H1 (cell line): ENCODE measurements at regions not wholly inside any gene's neighbourhood (a gene's known extent, or its start where the extent isn't known, plus 50 kb on each side); places are given as distances from the start of the nearest gene placed in this dataset.

ENCODE experiments used
- CTCF ChIA-PET: fragments of 300-600 bp; sonication (Branson Sonifier 250); formaldehyde crosslinking; loops from one replicate; lab custom pipeline; 2021; ENCODE audit not compliant: partially characterized antibody; lab: Charles Lee
- POLR2A ChIA-PET: fragments of 300-600 bp; sonication (Branson Sonifier 250); formaldehyde crosslinking; loops from one replicate; lab custom pipeline; 2021; ENCODE audit warnings: inconsistent platforms; ENCODE audit not compliant: partially characterized antibody; lab: Charles Lee
- DNase-seq, 2 experiments: peaks; one replicate each; pipeline versions ENCODE4 v3.0.0 to v3.0.0-alpha.2; 2010 to 2022; ENCODE audit warnings: low spot score in 2 of 2, low read depth in 1 of 2, mixed read lengths in 1 of 2
- FAIRE-seq: peaks from 2 replicates; lab custom pipeline; 2011; peaks lifted over from hg19 to GRCh38; lab: Jason Lieb, UNC
- H2AFZ ChIP-seq: 2 replicates; pipeline ENCODE4 v1.8.1; 2012; ENCODE audit warnings: low read length, inconsistent platforms
- H2AK5ac ChIP-seq: 2 replicates; pipeline ENCODE4 v1.6.1; 2013; ENCODE audit warnings: low read depth, low read length
- H2BK120ac ChIP-seq: replicated peaks from 2 replicates; pipeline ENCODE3; 2013; ENCODE audit warnings: low read depth, low read length, inconsistent platforms
- H2BK12ac ChIP-seq: 2 replicates; pipeline ENCODE4 v1.6.1; 2013; ENCODE audit warnings: low read depth, low read length
- H2BK15ac ChIP-seq: 2 replicates; pipeline ENCODE4 v1.6.1; 2013; ENCODE audit warnings: low read length
- H2BK20ac ChIP-seq: 2 replicates; pipeline ENCODE4 v1.6.1; 2013; ENCODE audit warnings: low read length
- H2BK5ac ChIP-seq: 2 replicates; pipeline ENCODE4 v1.6.1; 2013; ENCODE audit warnings: low read depth, low read length
- H3K14ac ChIP-seq: 2 replicates; pipeline ENCODE4 v1.6.1; 2013; ENCODE audit warnings: inconsistent platforms; ENCODE audit not compliant: insufficient read length
- H3K18ac ChIP-seq: 2 replicates; pipeline ENCODE4 v1.6.1; 2013; ENCODE audit warnings: low read length; ENCODE audit errors: extremely low read depth
- H3K23ac ChIP-seq: 2 replicates; pipeline ENCODE4 v1.6.1; 2013; ENCODE audit warnings: inconsistent platforms; ENCODE audit not compliant: insufficient read length
- H3K23me2 ChIP-seq: 2 replicates; pipeline ENCODE4 v1.6.1; 2013; ENCODE audit warnings: low read depth, low read length
- H3K27ac ChIP-seq: 2 replicates; pipeline ENCODE4 v1.6.1; 2011; ENCODE audit warnings: low read depth, low read length, inconsistent platforms
- H3K27me3 ChIP-seq, 4 experiments: replicated peaks in 1 of 4; 1 replicate in 1 of 4; 2 replicates in 3 of 4; pipeline versions ENCODE4 v1.6.1 to v1.8.1; 2011 to 2013; ENCODE audit warnings: low read length in 3 of 4, mild to moderate bottlenecking in 3 of 4, inconsistent platforms in 2 of 4, mixed read lengths in 2 of 4, moderate library complexity in 1 of 4; ENCODE audit not compliant: control insufficient read depth in 3 of 4, insufficient read depth in 3 of 4; ENCODE audit errors: extremely low read depth in 1 of 4
- H3K36me3 ChIP-seq, 4 experiments: 2 replicates each; pipeline versions ENCODE4 v1.6.1 to v1.8.1; 2011 to 2013; ENCODE audit warnings: mild to moderate bottlenecking in 4 of 4, low read length in 3 of 4, moderate library complexity in 2 of 4, control low read depth in 1 of 4, inconsistent platforms in 1 of 4; ENCODE audit not compliant: insufficient read depth in 4 of 4, control insufficient read depth in 2 of 4
- H3K4ac ChIP-seq: replicated peaks from 2 replicates; pipeline ENCODE3; 2013; ENCODE audit warnings: low read length, low read depth, mixed read lengths, inconsistent platforms; ENCODE audit not compliant: insufficient read length
- H3K4me1 ChIP-seq, 4 experiments: replicated peaks in 1 of 4; 1 replicate in 1 of 4; 2 replicates in 3 of 4; pipeline versions ENCODE4 v1.6.1 to v1.8.1; 2011 to 2013; ENCODE audit warnings: low read length in 3 of 4, inconsistent platforms in 2 of 4, mixed read lengths in 1 of 4; ENCODE audit not compliant: insufficient read depth in 4 of 4, control insufficient read depth in 3 of 4
- H3K4me2 ChIP-seq, 2 experiments: 2 replicates each; pipeline versions ENCODE4 v1.6.1 to v1.8.1; 2011 to 2013; ENCODE audit warnings: low read depth in 2 of 2, low read length in 2 of 2, control low read depth in 1 of 2, inconsistent platforms in 1 of 2, mild to moderate bottlenecking in 1 of 2; ENCODE audit not compliant: insufficient read depth in 1 of 2
- H3K4me3 ChIP-seq, 4 experiments: fragments of 200-600, 300-600 bp in 1 of 4; sonication (generic), shearing (Covaris generic), sonication (Bioruptor Twin) in 1 of 4; 2 replicates each; pipeline versions ENCODE4 v1.5.1 to v1.8.1; 2011 to 2016; ENCODE audit warnings: low read length in 4 of 4, low read depth in 3 of 4, control low read depth in 2 of 4, inconsistent platforms in 2 of 4, mild to moderate bottlenecking in 2 of 4, mixed read lengths in 1 of 4, moderate library complexity in 1 of 4; ENCODE audit not compliant: insufficient read depth in 2 of 4; ENCODE audit errors: extremely low read depth in 1 of 4
- H3K56ac ChIP-seq: replicated peaks from 2 replicates; pipeline ENCODE3; 2013; ENCODE audit warnings: low read depth, mild to moderate bottlenecking, mixed read lengths, low read length, inconsistent platforms; ENCODE audit not compliant: insufficient read length
- H3K79me1 ChIP-seq: 2 replicates; pipeline ENCODE4 v1.6.1; 2013; ENCODE audit warnings: low read depth, low read length, control low read depth
- H3K79me2 ChIP-seq, 2 experiments: 2 replicates each; pipeline versions ENCODE4 v1.6.1 to v1.8.1; 2012 to 2013; ENCODE audit warnings: low read length in 2 of 2, mild to moderate bottlenecking in 2 of 2, inconsistent platforms in 1 of 2; ENCODE audit not compliant: insufficient read depth in 2 of 2, control insufficient read depth in 1 of 2
- H3K9ac ChIP-seq, 4 experiments: replicated peaks in 1 of 4; 1 replicate in 1 of 4; 2 replicates in 3 of 4; pipeline versions ENCODE4 v1.6.1 to v1.8.1; 2011 to 2013; ENCODE audit warnings: low read depth in 3 of 4, low read length in 3 of 4, control low read depth in 2 of 4, mild to moderate bottlenecking in 2 of 4, moderate library complexity in 2 of 4, inconsistent platforms in 1 of 4; ENCODE audit errors: extremely low read depth in 1 of 4
- H3K9me3 ChIP-seq, 2 experiments: 2 replicates each; pipeline versions ENCODE4 v1.6.1 to v1.8.1; 2012 to 2013; ENCODE audit warnings: mild to moderate bottlenecking in 2 of 2, moderate library complexity in 2 of 2, control low read depth in 1 of 2, inconsistent platforms in 1 of 2, low read depth in 1 of 2, low read length in 1 of 2, mixed read lengths in 1 of 2; ENCODE audit not compliant: insufficient read depth in 2 of 2
- H4K20me1 ChIP-seq, 2 experiments: replicated peaks in 1 of 2; 2 replicates each; pipeline versions ENCODE3 to v1.8.1; 2011 to 2013; ENCODE audit warnings: inconsistent platforms in 2 of 2, low read length in 2 of 2, mild to moderate bottlenecking in 1 of 2; ENCODE audit not compliant: insufficient read depth in 2 of 2, control insufficient read depth in 1 of 2
- H4K5ac ChIP-seq: 2 replicates; pipeline ENCODE4 v1.6.1; 2013; ENCODE audit warnings: low read length, low read depth, mixed read lengths, inconsistent platforms; ENCODE audit not compliant: insufficient read length
- H4K8ac ChIP-seq: 2 replicates; pipeline ENCODE4 v1.8.0; 2013; ENCODE audit warnings: mild to moderate bottlenecking, moderate library complexity, low read length, inconsistent platforms; ENCODE audit not compliant: insufficient read depth; ENCODE audit errors: extremely low read depth
- H4K91ac ChIP-seq: replicated peaks from 2 replicates; pipeline ENCODE3; 2013; ENCODE audit warnings: low read length, mixed read lengths, inconsistent platforms; ENCODE audit not compliant: insufficient read length
- CREB1 ChIP-seq: IDR thresholded peaks from 2 replicates; pipeline ENCODE4 v1.6.1; 2012; ENCODE audit warnings: inconsistent platforms
- CTBP2 ChIP-seq: IDR thresholded peaks from 2 replicates; pipeline ENCODE4 v1.7.0; 2011; ENCODE audit warnings: borderline replicate concordance, mild to moderate bottlenecking, moderate library complexity, mixed read lengths, low read length; ENCODE audit not compliant: insufficient read depth, insufficient read length
- EZH2 ChIP-seq: fragments of 200-600 bp; sonication (generic); IDR thresholded peaks from 2 replicates; pipeline ENCODE4 v1.7.1; 2012; ENCODE audit warnings: low read depth, mild to moderate bottlenecking, moderate library complexity, low read length, inconsistent platforms; ENCODE audit not compliant: severe bottlenecking
- FOSL1 ChIP-seq: IDR thresholded peaks from 2 replicates; pipeline ENCODE4 v1.6.1; 2011; ENCODE audit warnings: mild to moderate bottlenecking, low read depth, low read length, moderate library complexity; ENCODE audit not compliant: insufficient read depth
- KDM1A ChIP-seq: fragments of 200-600, 300-600 bp; sonication (generic); IDR thresholded peaks from 2 replicates; pipeline ENCODE4 v1.7.1; 2016; ENCODE audit warnings: mild to moderate bottlenecking, low read length, borderline replicate concordance
- RBBP5 ChIP-seq: IDR thresholded peaks from 2 replicates; pipeline ENCODE4 v1.7.1; 2012; ENCODE audit warnings: low read depth, mild to moderate bottlenecking, inconsistent platforms, low read length, moderate library complexity, borderline replicate concordance
- RFX5 ChIP-seq: IDR thresholded peaks from 2 replicates; pipeline ENCODE4 v1.6.1; 2011; ENCODE audit warnings: low read depth, low read length, improper control_type of control experiment, borderline replicate concordance
- SIRT6 ChIP-seq: IDR thresholded peaks from one replicate; pipeline ENCODE4 v1.7.1; 2012; ENCODE audit warnings: low read length, inconsistent platforms
- TAF1 ChIP-seq: IDR thresholded peaks from 2 replicates; pipeline ENCODE4 v1.6.1; 2011; ENCODE audit warnings: mild to moderate bottlenecking, low read depth, low read length
- TF ChIP-seq, protein P1 (sequence below): IDR thresholded peaks from 2 replicates; pipeline ENCODE4 v1.6.1; 2011; ENCODE audit warnings: low read length, improper control_type of control experiment
- TF ChIP-seq, protein P2 (sequence below): IDR thresholded peaks from 2 replicates; pipeline ENCODE4 v1.6.1; 2011; ENCODE audit warnings: low read depth, mild to moderate bottlenecking, low read length; ENCODE audit not compliant: insufficient read depth

DNA sequence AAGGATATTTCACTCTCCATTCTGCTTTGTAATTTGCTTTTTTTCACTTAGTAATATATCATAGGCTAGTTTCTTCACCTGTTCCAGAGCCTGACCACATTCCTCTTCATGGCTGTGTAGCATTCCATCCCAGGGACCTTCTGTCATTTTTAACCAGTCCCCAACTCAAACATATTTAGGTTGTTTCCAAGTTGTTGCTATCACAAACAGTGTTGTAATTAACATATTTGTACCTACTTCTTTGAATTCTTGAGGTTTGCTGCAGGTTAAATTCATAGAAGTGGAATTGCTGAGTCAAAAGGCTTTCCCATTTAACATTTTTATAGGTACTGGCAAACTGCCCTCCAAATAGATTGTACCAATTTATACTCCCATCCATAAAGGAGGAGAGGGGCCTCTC is 65.1 kb upstream of the MED9 start:
- H4K20me1 ChIP-seq: no peaks in the 10 kb centered on the region
- H2BK120ac ChIP-seq: no peak overlapping the region
- H3K9me3 ChIP-seq: no peaks in the 10 kb centered on the region
- H4K91ac ChIP-seq: no peak overlapping the region
- no peak overlapping the region for H3K56ac ChIP-seq
- H4K5ac ChIP-seq: no peak overlapping the region
- H2BK12ac ChIP-seq: no peak overlapping the region
- H3K27ac ChIP-seq: no peak overlapping the region
- no peaks in the 10 kb centered on the region for H3K23me2 ChIP-seq
- H2AK5ac ChIP-seq: no peak overlapping the region
- H3K79me1 ChIP-seq: no peaks in the 10 kb centered on the region
- no peak overlapping the region for H2BK15ac ChIP-seq
- H3K18ac ChIP-seq: no peak overlapping the region
- H3K4me2 ChIP-seq: no peak overlapping the region
- H3K79me2 ChIP-seq: no peaks in the 10 kb centered on the region
- TF ChIP-seq EZH2 (no peak), TAF1 (no peak), RFX5 (no peak), CREB1 (no peak), FOSL1 (no peak), KDM1A (no peak), RBBP5 (no peak), SIRT6 (no peak), CTBP2 (no peak)
- TF ChIP-seq, protein P1, sequence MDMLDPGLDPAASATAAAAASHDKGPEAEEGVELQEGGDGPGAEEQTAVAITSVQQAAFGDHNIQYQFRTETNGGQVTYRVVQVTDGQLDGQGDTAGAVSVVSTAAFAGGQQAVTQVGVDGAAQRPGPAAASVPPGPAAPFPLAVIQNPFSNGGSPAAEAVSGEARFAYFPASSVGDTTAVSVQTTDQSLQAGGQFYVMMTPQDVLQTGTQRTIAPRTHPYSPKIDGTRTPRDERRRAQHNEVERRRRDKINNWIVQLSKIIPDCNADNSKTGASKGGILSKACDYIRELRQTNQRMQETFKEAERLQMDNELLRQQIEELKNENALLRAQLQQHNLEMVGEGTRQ: no peak
- TF ChIP-seq, protein P2, sequence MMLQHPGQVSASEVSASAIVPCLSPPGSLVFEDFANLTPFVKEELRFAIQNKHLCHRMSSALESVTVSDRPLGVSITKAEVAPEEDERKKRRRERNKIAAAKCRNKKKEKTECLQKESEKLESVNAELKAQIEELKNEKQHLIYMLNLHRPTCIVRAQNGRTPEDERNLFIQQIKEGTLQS: no peak
- H2AFZ ChIP-seq: no peak overlapping the region
- H3K27me3 ChIP-seq: no peaks in the 10 kb centered on the region; a peak in 1 of 7 replicates
- H3K4ac ChIP-seq: no peak overlapping the region
- H2BK5ac ChIP-seq: no peak overlapping the region
- no peak overlapping the region for H2BK20ac ChIP-seq
- no peak overlapping the region for H3K9ac ChIP-seq
- no peak for FAIRE-seq
- no peak overlapping the region for H3K4me3 ChIP-seq
- no peak overlapping the region for H3K23ac ChIP-seq
- H3K4me1 ChIP-seq: no peaks in the 10 kb centered on the region; a peak in 1 of 7 replicates
- H3K36me3 ChIP-seq: no peaks in the 10 kb centered on the region
- POLR2A ChIA-PET: no interaction called here
- H3K14ac ChIP-seq: no peak overlapping the region
- no peak for DNase-seq
- CTCF ChIA-PET: interaction anchor here (0.6 to 2.8 kb wide), 4 partner anchors 49 to 275 kb away, joined by 3 to 11 read pairs (median 4); no protein-coding TSS in a partner anchor
- no peak overlapping the region for H4K8ac ChIP-seq
